HCT116 (cell line): ENCODE measurements at regions not wholly inside any gene's neighbourhood (a gene's known extent, or its start where the extent isn't known, plus 50 kb on each side); places are given as distances from the start of the nearest gene placed in this dataset.

Source experiments
- ATAC-seq: fragments of 200-7000 bp; cut with Tn5 transposase; 2 replicates; pipeline ENCODE4 v1.9.1; 2020; ENCODE audit warnings: mild to moderate bottlenecking, moderate library complexity
- BruUV-seq: library from RNA; stranded (reverse); fragments of 400-500 nt; replicated peaks from 2 replicates; lab custom pipeline; 2021; lab: Mats Ljungman, UMichigan
- CTCF ChIA-PET: fragments of 300-600 bp; sonication (Branson Sonifier 250); formaldehyde crosslinking; loops from one replicate; lab custom pipeline; 2021; ENCODE audit warnings: antibody characterized with exemption; lab: Charles Lee
- POLR2A ChIA-PET: fragments of 300-600, 350-600 bp; sonication (Branson Sonifier 250); formaldehyde crosslinking; loops from one replicate; lab custom pipeline; 2021; ENCODE audit warnings: antibody characterized with exemption; lab: Charles Lee
- RAD21 ChIA-PET, 2 experiments: fragments of 300-600 bp; sonication (Branson Sonifier 250); formaldehyde crosslinking; loops; one replicate each; lab custom pipeline; 2023; ENCODE audit warnings: low total read pairs in 2 of 2; ENCODE audit not compliant: uncharacterized antibody in 2 of 2, unreplicated experiment in 2 of 2, low non-redundant PET in 1 of 2; lab: Charles Lee
- DNase-seq: peaks from one replicate; pipeline ENCODE4 v3.0.0-alpha.2; 2010; ENCODE audit warnings: low read depth, low spot score
- H2AFZ ChIP-seq: fragments of 200-600 bp; shearing (Covaris generic), sonication (generic); 2 replicates; pipeline ENCODE4 v1.6.1; 2017; ENCODE audit warnings: low read depth, mixed run types, mixed read lengths, antibody characterized with exemption, low read length; ENCODE audit not compliant: poor library complexity, severe bottlenecking
- H3K27ac ChIP-seq: 2 replicates; pipeline ENCODE4 v1.5.1; 2012; ENCODE audit warnings: low read depth, low read length
- H3K27me3 ChIP-seq: fragments of 200-600 bp; sonication (generic); 2 replicates; pipeline ENCODE4 v1.6.1; 2016; ENCODE audit warnings: mixed run types, low read length, mixed read lengths; ENCODE audit not compliant: insufficient read depth
- H3K36me3 ChIP-seq, 2 experiments: fragments of 200-500 bp in 1 of 2; fragments of 200-600 bp in 1 of 2; sonication (Bioruptor generic) in 1 of 2; sonication (generic) in 1 of 2; 2 replicates each; pipeline versions ENCODE4 v1.5.1 to v1.6.1; 2014 to 2016; ENCODE audit warnings: low read length in 2 of 2, inconsistent platforms in 1 of 2, mixed read lengths in 1 of 2, mixed run types in 1 of 2; ENCODE audit not compliant: insufficient read depth in 2 of 2, control insufficient read depth in 1 of 2
- H3K4me1 ChIP-seq, 2 experiments: fragments of 200-600 bp in 1 of 2; sonication (generic) in 1 of 2; 2 replicates each; pipeline versions ENCODE4 v1.5.1 to v1.6.1; 2012 to 2017; ENCODE audit warnings: low read length in 2 of 2, inconsistent platforms in 1 of 2, mild to moderate bottlenecking in 1 of 2, mixed read lengths in 1 of 2, mixed run types in 1 of 2, moderate library complexity in 1 of 2; ENCODE audit not compliant: insufficient read depth in 2 of 2, control insufficient read depth in 1 of 2
- H3K4me2 ChIP-seq: fragments of 200-600 bp; sonication (generic); 2 replicates; pipeline ENCODE4 v1.6.1; 2017; ENCODE audit warnings: mixed run types, low read length, mixed read lengths
- H3K4me3 ChIP-seq, 2 experiments: fragments of 200-600 bp in 1 of 2; sonication (generic) in 1 of 2; replicated peaks in 1 of 2; 2 replicates each; pipeline ENCODE4 v1.5.1; 2011 to 2016; ENCODE audit warnings: low read length in 2 of 2, control low read depth in 1 of 2, low read depth in 1 of 2, mild to moderate bottlenecking in 1 of 2, mixed read lengths in 1 of 2, mixed run types in 1 of 2
- H3K79me2 ChIP-seq: fragments of 200-600 bp; sonication (generic); 2 replicates; pipeline ENCODE4 v1.6.1; 2017; ENCODE audit warnings: mild to moderate bottlenecking, mixed run types, low read length, moderate library complexity, mixed read lengths; ENCODE audit not compliant: insufficient read depth
- H3K9ac ChIP-seq: fragments of 200-600 bp; sonication (generic); 2 replicates; pipeline ENCODE4 v1.6.1; 2016; ENCODE audit warnings: low read length, mixed read lengths
- H3K9me2 ChIP-seq: fragments of 200-600 bp; sonication (generic), shearing (Covaris generic); 2 replicates; pipeline ENCODE4 v1.6.1; 2017; ENCODE audit warnings: mixed run types, mild to moderate bottlenecking, moderate library complexity; ENCODE audit not compliant: insufficient read depth
- H3K9me3 ChIP-seq, 2 experiments: fragments of 200-500 bp in 1 of 2; fragments of 200-600 bp in 1 of 2; sonication (Bioruptor generic) in 1 of 2; sonication (generic) in 1 of 2; 2 replicates each; pipeline ENCODE4 v1.6.1; 2014 to 2017; ENCODE audit warnings: low read length in 2 of 2, mixed read lengths in 2 of 2, inconsistent platforms in 1 of 2, low read depth in 1 of 2, mild to moderate bottlenecking in 1 of 2, mixed run types in 1 of 2, moderate library complexity in 1 of 2; ENCODE audit not compliant: control insufficient read depth in 1 of 2, insufficient read depth in 1 of 2
- H4K20me1 ChIP-seq: fragments of 200-600 bp; sonication (generic), shearing (Covaris generic); 2 replicates; pipeline ENCODE4 v1.6.1; 2017; ENCODE audit warnings: mixed run types, mild to moderate bottlenecking, moderate library complexity; ENCODE audit not compliant: insufficient read depth
- CBX3 ChIP-seq: IDR thresholded peaks from 2 replicates; pipeline ENCODE4 v1.6.1; 2012; ENCODE audit warnings: low read depth
- CEBPB ChIP-seq: IDR thresholded peaks from 2 replicates; pipeline ENCODE4 v1.6.1; 2012; ENCODE audit warnings: low read depth
- EGR1 ChIP-seq: IDR thresholded peaks from 2 replicates; pipeline ENCODE4 v1.6.1; 2012; ENCODE audit warnings: low read depth
- EZH2 ChIP-seq: fragments of 200-600 bp; sonication (generic); IDR thresholded peaks from 2 replicates; pipeline ENCODE4 v1.6.1; 2017; ENCODE audit warnings: antibody characterized with exemption, mixed run types
- FOSL1 ChIP-seq: IDR thresholded peaks from 2 replicates; pipeline ENCODE4 v1.6.1; 2012; ENCODE audit warnings: low read depth
- JUND ChIP-seq: IDR thresholded peaks from 2 replicates; pipeline ENCODE4 v1.6.1; 2012
- POLR2AphosphoS5 ChIP-seq: IDR thresholded peaks from 2 replicates; pipeline ENCODE4 v1.6.1; 2011; ENCODE audit warnings: mild to moderate bottlenecking, low read depth, low read length, moderate library complexity
- RAD21 ChIP-seq: IDR thresholded peaks from 2 replicates; pipeline ENCODE4 v1.6.1; 2012; ENCODE audit warnings: low read depth, mild to moderate bottlenecking
- SIN3A ChIP-seq: IDR thresholded peaks from 2 replicates; pipeline ENCODE4 v1.6.1; 2012; ENCODE audit warnings: low read depth
- SP1 ChIP-seq: IDR thresholded peaks from 2 replicates; pipeline ENCODE4 v1.6.1; 2012; ENCODE audit warnings: low read depth
- SRF ChIP-seq: IDR thresholded peaks from 2 replicates; pipeline ENCODE4 v1.6.1; 2012; ENCODE audit warnings: low read depth
- TCF7L2 ChIP-seq: IDR thresholded peaks from 2 replicates; pipeline ENCODE4 v1.7.0; 2011; ENCODE audit warnings: borderline replicate concordance, inconsistent platforms; ENCODE audit not compliant: insufficient read depth, insufficient read length; ENCODE audit errors: extremely low read depth
- YY1 ChIP-seq: IDR thresholded peaks from 2 replicates; pipeline ENCODE4 v1.6.1; 2011; ENCODE audit warnings: low read length, low read depth, moderate library complexity, mild to moderate bottlenecking; ENCODE audit not compliant: insufficient replicate concordance; ENCODE audit errors: extremely low read depth
- ZNF274 ChIP-seq: fragments of 200-500 bp; sonication (Bioruptor generic); IDR thresholded peaks from 2 replicates; pipeline ENCODE4 v1.6.1; 2014; ENCODE audit warnings: mild to moderate bottlenecking, low read depth, low read length, inconsistent platforms
- intact Hi-C: fragments of 100-400 bp; cut with micrococcal nuclease; formaldehyde crosslinking; loops from 2 replicates; pipeline ENCODE4 v1.10.0; 2022
- TF ChIP-seq, protein P1 (sequence below): IDR thresholded peaks from 2 replicates; pipeline ENCODE4 v1.6.1; 2012
- TF ChIP-seq, protein P2 (sequence below): IDR thresholded peaks from 2 replicates; pipeline ENCODE4 v1.6.1; 2012
- TF ChIP-seq, protein P3 (sequence below), 3 experiments: fragments of 200-600 bp in 1 of 3; sonication (generic) in 1 of 3; IDR thresholded peaks in 2 of 3; conservative IDR thresholded peaks in 1 of 3; 2 replicates each; pipeline ENCODE4 v1.5.1; 2012 to 2017; ENCODE audit warnings: low read depth in 2 of 3, low read length in 2 of 3, antibody characterized with exemption in 1 of 3, borderline replicate concordance in 1 of 3, control low read depth in 1 of 3, mild to moderate bottlenecking in 1 of 3, mixed read lengths in 1 of 3, mixed run types in 1 of 3, moderate library complexity in 1 of 3; ENCODE audit not compliant: insufficient read depth in 1 of 3
- TF ChIP-seq, protein P4 (sequence below): IDR thresholded peaks from 2 replicates; pipeline ENCODE4 v1.6.1; 2012; ENCODE audit warnings: low read depth
- TF ChIP-seq, protein P5 (sequence below): IDR thresholded peaks from 2 replicates; pipeline ENCODE4 v1.6.1; 2011; ENCODE audit warnings: mild to moderate bottlenecking, low read length, moderate library complexity; ENCODE audit not compliant: insufficient replicate concordance; ENCODE audit errors: extremely low read depth

DNA sequence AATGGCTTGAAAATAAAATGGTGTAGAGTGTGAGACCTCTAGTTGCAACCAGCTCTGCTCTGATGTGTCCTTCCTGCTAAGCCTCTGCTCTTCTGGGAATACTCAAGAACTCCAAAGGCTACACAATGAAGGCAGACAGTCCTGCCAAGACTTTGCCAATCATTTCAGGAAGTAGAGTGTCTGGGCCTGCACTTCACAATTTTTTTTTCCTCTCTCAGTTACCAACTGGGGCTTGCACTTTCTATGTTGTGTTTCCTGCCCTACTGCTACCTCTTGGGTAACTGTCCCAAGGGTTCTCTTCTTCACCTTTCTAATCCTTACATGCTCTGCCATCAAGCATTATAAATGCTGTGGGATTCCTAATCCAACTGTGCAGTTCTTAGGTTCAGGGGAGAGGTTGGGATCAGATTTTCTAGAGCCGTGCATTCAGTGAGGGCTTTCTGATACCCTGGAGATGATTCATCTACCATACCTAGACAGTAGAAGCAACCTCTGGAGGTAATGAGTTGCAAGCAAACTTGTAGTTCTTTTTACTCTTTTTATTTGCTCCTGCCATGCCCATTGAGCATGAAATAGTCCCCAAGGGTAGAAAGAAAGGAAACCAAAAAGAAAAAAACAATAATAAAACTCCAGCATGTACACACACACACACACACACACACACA lies 365.9 kb downstream of the MLLT3 start:
- TF ChIP-seq ZNF274: no peak
- no peak for TF ChIP-seq CEBPB
- TF ChIP-seq SRF: no peak
- TF ChIP-seq, protein P1, sequence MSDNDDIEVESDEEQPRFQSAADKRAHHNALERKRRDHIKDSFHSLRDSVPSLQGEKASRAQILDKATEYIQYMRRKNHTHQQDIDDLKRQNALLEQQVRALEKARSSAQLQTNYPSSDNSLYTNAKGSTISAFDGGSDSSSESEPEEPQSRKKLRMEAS: no peak
- TF ChIP-seq, protein P2, sequence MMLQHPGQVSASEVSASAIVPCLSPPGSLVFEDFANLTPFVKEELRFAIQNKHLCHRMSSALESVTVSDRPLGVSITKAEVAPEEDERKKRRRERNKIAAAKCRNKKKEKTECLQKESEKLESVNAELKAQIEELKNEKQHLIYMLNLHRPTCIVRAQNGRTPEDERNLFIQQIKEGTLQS: no peak
- TF ChIP-seq JUND: no peak
- TF ChIP-seq POLR2AphosphoS5: no peak
- TF ChIP-seq RAD21: no peak
- TF ChIP-seq TCF7L2: no peak
- no peak for TF ChIP-seq EGR1
- no peak for TF ChIP-seq FOSL1
- TF ChIP-seq, protein P3, sequence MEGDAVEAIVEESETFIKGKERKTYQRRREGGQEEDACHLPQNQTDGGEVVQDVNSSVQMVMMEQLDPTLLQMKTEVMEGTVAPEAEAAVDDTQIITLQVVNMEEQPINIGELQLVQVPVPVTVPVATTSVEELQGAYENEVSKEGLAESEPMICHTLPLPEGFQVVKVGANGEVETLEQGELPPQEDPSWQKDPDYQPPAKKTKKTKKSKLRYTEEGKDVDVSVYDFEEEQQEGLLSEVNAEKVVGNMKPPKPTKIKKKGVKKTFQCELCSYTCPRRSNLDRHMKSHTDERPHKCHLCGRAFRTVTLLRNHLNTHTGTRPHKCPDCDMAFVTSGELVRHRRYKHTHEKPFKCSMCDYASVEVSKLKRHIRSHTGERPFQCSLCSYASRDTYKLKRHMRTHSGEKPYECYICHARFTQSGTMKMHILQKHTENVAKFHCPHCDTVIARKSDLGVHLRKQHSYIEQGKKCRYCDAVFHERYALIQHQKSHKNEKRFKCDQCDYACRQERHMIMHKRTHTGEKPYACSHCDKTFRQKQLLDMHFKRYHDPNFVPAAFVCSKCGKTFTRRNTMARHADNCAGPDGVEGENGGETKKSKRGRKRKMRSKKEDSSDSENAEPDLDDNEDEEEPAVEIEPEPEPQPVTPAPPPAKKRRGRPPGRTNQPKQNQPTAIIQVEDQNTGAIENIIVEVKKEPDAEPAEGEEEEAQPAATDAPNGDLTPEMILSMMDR (IDR thresholded peaks at IDR 0.05 in 2 of 3, conservative IDR thresholded peaks at IDR 0.05 in 1 of 3; ENCODE audit: borderline replicate concordance in 1 of 3, insufficient read depth in 1 of 3, low read depth in 2 of 3, low read length in 2 of 3): no peak
- TF ChIP-seq YY1: no peak
- TF ChIP-seq EZH2: no peak
- TF ChIP-seq, protein P4, sequence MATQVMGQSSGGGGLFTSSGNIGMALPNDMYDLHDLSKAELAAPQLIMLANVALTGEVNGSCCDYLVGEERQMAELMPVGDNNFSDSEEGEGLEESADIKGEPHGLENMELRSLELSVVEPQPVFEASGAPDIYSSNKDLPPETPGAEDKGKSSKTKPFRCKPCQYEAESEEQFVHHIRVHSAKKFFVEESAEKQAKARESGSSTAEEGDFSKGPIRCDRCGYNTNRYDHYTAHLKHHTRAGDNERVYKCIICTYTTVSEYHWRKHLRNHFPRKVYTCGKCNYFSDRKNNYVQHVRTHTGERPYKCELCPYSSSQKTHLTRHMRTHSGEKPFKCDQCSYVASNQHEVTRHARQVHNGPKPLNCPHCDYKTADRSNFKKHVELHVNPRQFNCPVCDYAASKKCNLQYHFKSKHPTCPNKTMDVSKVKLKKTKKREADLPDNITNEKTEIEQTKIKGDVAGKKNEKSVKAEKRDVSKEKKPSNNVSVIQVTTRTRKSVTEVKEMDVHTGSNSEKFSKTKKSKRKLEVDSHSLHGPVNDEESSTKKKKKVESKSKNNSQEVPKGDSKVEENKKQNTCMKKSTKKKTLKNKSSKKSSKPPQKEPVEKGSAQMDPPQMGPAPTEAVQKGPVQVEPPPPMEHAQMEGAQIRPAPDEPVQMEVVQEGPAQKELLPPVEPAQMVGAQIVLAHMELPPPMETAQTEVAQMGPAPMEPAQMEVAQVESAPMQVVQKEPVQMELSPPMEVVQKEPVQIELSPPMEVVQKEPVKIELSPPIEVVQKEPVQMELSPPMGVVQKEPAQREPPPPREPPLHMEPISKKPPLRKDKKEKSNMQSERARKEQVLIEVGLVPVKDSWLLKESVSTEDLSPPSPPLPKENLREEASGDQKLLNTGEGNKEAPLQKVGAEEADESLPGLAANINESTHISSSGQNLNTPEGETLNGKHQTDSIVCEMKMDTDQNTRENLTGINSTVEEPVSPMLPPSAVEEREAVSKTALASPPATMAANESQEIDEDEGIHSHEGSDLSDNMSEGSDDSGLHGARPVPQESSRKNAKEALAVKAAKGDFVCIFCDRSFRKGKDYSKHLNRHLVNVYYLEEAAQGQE: no peak
- TF ChIP-seq CBX3: no peak
- TF ChIP-seq, protein P5, sequence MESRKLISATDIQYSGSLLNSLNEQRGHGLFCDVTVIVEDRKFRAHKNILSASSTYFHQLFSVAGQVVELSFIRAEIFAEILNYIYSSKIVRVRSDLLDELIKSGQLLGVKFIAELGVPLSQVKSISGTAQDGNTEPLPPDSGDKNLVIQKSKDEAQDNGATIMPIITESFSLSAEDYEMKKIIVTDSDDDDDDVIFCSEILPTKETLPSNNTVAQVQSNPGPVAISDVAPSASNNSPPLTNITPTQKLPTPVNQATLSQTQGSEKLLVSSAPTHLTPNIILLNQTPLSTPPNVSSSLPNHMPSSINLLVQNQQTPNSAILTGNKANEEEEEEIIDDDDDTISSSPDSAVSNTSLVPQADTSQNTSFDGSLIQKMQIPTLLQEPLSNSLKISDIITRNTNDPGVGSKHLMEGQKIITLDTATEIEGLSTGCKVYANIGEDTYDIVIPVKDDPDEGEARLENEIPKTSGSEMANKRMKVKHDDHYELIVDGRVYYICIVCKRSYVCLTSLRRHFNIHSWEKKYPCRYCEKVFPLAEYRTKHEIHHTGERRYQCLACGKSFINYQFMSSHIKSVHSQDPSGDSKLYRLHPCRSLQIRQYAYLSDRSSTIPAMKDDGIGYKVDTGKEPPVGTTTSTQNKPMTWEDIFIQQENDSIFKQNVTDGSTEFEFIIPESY: no peak
- no peak for TF ChIP-seq SP1
- no peak for TF ChIP-seq SIN3A
- RAD21 ChIA-PET: no interaction called here
- no TSS peak for BruUV-seq
- H3K79me2 ChIP-seq: no peaks in the 10 kb centered on the region
- POLR2A ChIA-PET: no interaction called here
- CTCF ChIA-PET: no interaction called here
- H3K4me3 ChIP-seq: no peak overlapping the region
- no peak overlapping the region for H3K4me2 ChIP-seq
- no peak overlapping the region for H3K27ac ChIP-seq
- DNase-seq (no peak), ATAC-seq (no peak)
- no peaks in the 10 kb centered on the region for H3K9me3 ChIP-seq
- H2AFZ ChIP-seq: no peak overlapping the region
- intact Hi-C loops: no loop called here
- peaks cover 36% of the 10 kb centered on the region for H3K27me3 ChIP-seq
- no peaks in the 10 kb centered on the region for H3K9me2 ChIP-seq
- no peaks in the 10 kb centered on the region for H3K4me1 ChIP-seq
- no peak overlapping the region for H3K9ac ChIP-seq
- no peaks in the 10 kb centered on the region for H3K36me3 ChIP-seq
- H4K20me1 ChIP-seq: no peaks in the 10 kb centered on the region
